ENCODE measurements at regions not wholly inside any gene's neighbourhood (a gene's known extent, or its start where the extent isn't known, plus 50 kb on each side); places are given as distances from the start of the nearest gene placed in this dataset.
A peak's percentile ranks its signal among the peaks of the same experiment; 100 is the strongest.

- DNase-seq (ENCODE audit: low spot score) = no peak
- no peak for ATAC-seq
Observed at GRCh38 chr16:11471548-11471947, 115.2 kb downstream of the LITAF start.

GRCh38 chr16:11472410-11472809 lies 114.3 kb downstream of the LITAF start:
- DNase-seq (ENCODE audit: low spot score) (no peak), ATAC-seq (no peak)

DNA sequence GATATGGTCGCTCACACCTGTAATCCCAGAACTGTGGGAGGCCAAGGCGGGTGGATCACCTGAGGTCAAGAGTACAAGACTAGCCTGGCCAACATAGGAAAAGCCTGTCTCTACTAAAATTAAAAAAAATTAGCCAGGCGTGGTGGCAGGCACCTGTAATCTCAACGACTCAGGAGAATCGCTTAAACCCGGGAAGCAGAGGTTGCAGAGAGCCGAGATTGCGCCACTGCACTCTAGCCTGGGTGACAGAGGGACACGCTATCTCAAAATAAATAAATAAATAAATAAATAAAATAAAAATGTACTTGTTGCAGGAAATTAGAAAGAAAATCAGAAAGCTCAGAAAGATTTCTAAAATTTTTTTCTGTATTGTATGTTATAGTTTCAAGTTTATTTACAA lies 113.9 kb downstream of the LITAF start:
- DNase-seq (ENCODE audit: low spot score) (no peak), ATAC-seq (peak; percentile 44)

GRCh38 chr16:11473728-11474127 lies 113.0 kb downstream of the LITAF start:
- ATAC-seq = no peak
- no peak for DNase-seq (ENCODE audit: low spot score)

- ATAC-seq (no peak), DNase-seq (ENCODE audit: low spot score) (no peak)
Observed at GRCh38 chr16:11474617-11475291, 112.0 kb downstream of the LITAF start.

GRCh38 chr16:11475896-11476630 lies 110.7 kb downstream of the LITAF start:
- ATAC-seq (no peak), DNase-seq (ENCODE audit: low spot score) (no peak)

- ATAC-seq = no peak
- DNase-seq (ENCODE audit: low spot score) = no peak
Observed at GRCh38 chr16:11476676-11477075, 110.0 kb downstream of the LITAF start.

DNA sequence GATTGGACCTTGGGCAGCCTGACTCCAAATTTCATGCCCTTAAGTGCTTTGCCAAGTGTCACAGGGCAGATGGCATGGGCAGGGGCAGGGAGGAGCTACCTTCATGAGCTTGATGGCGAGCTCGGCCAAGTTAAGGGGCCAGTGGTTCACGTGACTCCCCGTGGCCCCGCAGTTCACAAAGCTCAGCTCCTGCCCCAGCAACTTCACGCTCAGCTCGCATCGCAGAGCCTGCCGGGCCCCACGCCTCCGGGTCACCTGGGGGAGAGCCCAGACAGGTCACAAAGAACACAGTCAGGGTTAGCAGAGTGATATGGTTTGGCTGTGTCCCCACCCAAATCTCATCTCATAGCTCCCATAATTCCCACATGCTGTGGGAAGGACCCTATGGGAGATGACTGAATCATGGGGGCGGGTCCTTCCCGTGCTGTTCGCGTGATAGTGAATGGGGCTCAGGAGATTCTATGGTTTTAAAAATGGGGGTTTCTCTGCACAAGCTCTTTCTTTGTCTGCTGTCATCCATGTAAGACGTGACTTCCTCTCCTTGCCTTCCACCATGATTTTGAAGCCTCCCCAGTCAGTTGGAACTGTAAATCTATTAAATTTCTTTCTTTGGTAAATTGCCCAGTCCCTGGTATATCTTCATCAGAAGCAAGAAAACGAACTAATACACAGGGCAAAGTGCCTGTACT lies 108.1 kb downstream of the LITAF start:
- DNase-seq (ENCODE audit: low spot score) = no peak

DNA sequence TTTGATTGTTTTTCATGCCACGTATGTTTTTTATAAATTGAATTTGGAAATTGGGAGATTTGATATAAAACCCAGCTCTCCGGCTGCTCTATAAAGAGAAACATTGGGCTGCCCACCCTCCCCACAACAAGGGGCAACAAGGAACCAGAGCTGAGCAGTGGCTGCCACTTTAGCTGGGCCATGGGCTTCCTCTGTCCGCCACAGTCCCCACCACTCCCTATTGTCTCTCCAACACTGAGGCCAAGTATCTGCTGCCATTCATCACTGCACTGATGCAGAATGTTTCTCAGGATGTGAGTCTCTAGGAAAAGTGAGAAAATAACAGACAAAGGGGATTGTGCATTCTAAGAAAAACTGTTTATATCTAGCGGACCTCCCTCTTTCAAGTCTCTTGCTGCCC lies 106.8 kb downstream of the LITAF start:
- DNase-seq (ENCODE audit: low spot score) = no peak
- ATAC-seq = no peak

More for the DNA sequence above, 108.1 kb downstream of the LITAF start:
- ATAC-seq = no peak

GRCh38 chr16:11480634-11481033 lies 106.1 kb downstream of the LITAF start:
- no peak for DNase-seq (ENCODE audit: low spot score)
- no peak for ATAC-seq

DNA sequence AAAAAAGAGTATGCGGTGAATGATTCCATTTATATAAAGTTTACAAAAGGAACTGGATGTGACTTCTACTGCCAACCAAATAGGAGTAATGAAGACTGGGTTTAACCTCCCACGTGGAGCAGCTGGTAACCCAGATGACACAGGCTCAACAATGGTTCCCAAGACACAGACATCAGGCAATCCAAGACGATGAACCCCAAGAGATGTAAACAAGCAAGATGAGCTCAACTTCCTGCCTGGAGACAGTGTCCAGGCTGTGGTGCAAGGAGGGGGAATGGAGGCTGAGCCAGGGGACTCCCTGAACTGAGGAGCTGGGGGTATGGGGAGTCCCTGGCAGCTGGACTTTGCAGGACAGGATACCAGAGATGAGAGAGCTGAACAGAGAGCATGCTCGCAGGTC lies 104.7 kb downstream of the LITAF start:
- no peak for DNase-seq (ENCODE audit: low spot score)
- no peak for ATAC-seq

DNA sequence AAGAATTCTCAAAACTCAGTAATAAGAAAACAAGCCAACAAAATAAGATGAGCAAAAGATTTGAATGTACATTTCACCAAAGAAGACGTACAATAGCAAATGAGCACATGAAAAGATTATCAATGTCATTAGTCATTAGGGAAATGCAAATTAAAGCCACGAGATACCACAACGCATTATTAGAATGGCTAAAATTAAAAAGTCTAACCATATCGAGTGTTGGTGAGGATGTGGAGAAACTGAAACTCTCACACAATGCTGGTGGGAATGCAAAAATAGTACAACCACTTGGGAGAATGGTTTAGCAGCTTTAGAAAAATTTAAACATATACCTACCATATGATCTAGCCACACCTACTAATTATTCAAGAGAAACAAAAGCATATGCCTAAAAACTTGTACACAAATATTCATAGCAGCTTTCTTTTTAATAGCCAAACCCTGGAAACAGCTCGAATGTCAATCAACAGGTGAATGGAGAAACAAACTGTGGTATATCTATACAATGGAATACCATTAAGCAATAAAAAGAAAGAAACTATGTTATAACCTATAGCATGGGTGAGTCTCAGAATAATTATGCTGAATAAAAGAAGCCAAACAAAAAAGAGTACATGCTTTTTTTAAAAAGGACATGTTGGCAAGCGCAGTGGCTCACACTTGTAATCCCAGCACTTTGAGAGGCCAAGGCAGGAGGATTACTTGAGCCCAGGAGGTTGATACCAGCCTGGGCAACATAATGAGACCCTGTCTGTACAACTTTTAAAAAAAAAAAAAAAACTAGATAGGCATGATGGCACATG lies 103.6 kb downstream of the LITAF start:
- no peak for DNase-seq (ENCODE audit: low spot score)
- ATAC-seq = no peak

DNA sequence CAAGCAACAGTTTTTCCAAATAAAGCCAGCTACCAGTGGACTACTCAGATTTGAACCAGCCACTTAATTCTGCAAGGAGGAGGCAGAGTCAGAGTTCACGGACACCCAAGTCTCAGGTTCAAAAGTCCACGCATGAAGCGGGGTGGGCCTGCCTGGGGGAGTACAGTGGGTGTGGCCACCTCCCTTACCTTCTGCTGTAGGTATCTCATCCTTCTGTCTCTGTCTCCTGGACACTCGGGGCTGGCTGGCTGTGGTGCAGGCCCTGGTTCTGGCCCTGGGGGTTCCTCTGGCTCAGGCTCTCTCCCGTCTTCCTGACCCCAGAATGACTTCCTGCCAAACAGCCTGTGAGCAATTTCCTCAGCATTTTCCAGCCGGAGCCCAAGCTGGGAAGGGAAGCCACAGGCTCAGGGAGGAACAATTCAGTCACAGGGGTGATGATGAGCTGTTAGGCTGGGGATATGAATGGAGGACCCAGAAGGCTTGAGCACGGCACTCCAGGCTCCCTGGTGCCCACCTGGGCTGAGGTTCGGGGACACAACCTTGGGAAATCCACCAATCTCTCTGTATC lies 101.9 kb downstream of the LITAF start:
- ATAC-seq = peak; percentile 45
- DNase-seq (ENCODE audit: low spot score) = no peak

DNA sequence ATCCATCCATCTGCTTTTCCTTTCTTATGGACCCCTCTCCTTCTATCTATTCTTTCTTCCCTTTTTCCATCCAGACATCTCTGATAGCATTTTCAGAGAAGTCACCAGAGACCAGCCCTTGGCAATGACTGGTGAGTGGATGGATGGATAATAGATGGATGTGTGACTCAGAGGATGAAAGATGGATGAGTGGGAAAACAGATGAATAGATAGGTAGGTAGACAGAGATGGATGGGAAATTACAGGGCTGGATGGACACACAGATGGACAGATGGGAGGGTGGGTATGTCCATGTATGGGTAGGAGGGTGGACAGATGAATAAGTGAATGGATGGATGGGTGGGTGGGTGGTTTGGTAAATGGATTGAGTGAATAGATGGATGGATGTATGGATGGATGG lies 101.0 kb downstream of the LITAF start:
- ATAC-seq (no peak), DNase-seq (ENCODE audit: low spot score) (no peak)

DNA sequence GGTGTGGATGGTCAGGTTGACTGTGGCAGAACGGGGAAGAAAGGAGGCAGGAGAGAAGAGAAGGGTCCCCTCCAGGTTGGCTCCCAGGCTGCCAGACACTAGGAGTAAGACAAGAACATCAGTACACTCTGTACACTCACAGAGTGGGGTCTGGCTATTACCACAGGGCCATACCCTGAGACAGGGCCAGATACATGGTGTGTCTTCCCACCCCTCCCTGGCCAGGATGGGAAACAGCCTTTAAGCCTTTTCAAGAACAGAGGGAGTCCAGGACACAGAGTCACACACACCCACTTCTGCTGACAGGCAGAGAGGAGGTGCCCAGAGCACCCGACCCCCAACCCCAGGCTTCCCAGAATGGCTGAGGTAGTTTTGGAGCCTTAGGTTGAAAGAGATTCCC lies 99.4 kb downstream of the LITAF start:
- DNase-seq (ENCODE audit: low spot score) = no peak
- no peak for ATAC-seq

GRCh38 chr16:11488304-11488703 lies 98.4 kb downstream of the LITAF start:
- no peak for ATAC-seq
- DNase-seq (ENCODE audit: low spot score) = no peak

GRCh38 chr16:11491524-11491923 lies 95.2 kb downstream of the LITAF start:
- ATAC-seq = no peak

DNA sequence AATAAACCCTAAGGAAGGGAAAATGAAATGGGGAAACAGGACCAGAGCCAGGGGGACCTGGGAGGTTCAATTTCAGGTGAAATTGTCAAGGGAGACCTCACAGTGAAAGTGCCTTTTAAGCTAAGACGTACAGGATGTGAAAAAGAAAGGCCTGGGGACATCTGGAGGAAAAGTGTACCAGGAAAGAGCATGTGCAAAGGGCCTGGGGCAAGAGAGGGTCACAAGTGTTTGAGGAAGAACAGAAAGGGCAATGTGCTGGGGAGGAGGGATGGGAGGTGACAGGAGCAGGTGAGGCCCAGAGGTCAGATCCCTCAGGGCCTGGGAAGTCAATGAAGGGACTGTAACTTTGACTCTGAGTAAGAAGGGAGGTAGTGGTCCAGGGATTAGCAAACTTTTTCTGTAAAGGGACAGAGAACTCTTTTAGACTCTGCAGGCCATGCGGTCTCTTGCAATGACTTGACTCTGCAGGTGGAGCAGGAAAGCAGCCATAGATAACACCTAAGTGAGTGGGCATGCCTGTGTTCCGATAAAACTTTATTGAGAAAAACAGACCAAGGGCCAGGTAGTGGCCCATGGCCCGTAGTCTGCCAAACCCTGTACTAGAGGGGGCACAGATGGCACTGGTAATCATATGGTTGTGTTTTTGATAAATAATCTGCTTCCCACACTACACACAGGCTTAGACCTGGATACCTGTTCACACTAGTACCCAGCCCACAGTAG lies 93.8 kb downstream of the LITAF start:
- DNase-seq (ENCODE audit: low spot score) (no peak), ATAC-seq (no peak)

More at GRCh38 chr16:11491524-11491923, 95.2 kb downstream of the LITAF start:
- DNase-seq (ENCODE audit: low spot score) = no peak

DNA sequence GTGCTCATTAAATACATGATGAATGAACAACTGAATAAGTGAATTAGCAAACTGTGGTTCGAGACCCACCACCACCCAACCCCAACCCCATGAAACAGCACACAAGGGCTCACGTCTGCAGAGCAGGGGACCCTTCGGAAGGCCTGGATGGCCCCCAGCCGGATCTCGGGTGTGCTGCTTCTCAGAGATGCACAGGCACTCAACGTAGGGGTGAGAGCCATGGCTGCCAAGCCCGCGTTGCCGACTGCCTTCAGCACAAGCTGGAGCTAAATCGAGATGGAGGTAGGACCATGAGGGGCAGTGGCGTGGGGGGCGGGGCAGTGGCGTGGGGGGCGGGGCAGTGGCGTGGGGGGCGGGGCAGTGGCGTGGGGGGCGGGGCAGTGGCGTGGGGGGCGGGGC lies 93.2 kb downstream of the LITAF start:
- ATAC-seq (no peak), DNase-seq (ENCODE audit: low spot score) (no peak)

GRCh38 chr16:11494029-11494428 lies 92.7 kb downstream of the LITAF start:
- DNase-seq (ENCODE audit: low spot score) (no peak), ATAC-seq (no peak)

Measured in left lobe of liver (tissue), 2 donors.